SK-N-SH (cell line): ENCODE measurements at regions not wholly inside any gene's neighbourhood (a gene's known extent, or its start where the extent isn't known, plus 50 kb on each side); places are given as distances from the start of the nearest gene placed in this dataset.

Experiments
- CTCF ChIA-PET: fragments of 300-600, 350-600 bp; formaldehyde crosslinking; extraction: SDS; loops from one replicate; lab custom pipeline; 2021; lab: Yijun Ruan, JAX
- POLR2A ChIA-PET: fragments of 350-600 bp; sonication (Branson Sonifier 250); formaldehyde crosslinking; extraction: SDS; loops from one replicate; lab custom pipeline; 2020; ENCODE audit warnings: antibody characterized with exemption, inconsistent platforms; lab: Yijun Ruan, JAX
- DNase-seq: peaks from one replicate; pipeline ENCODE4 v3.0.0; 2012
- H2AFZ ChIP-seq: fragments of 200-600 bp; sonication (generic); 2 replicates; pipeline ENCODE4 v1.8.1; 2016; ENCODE audit warnings: antibody characterized with exemption, mild to moderate bottlenecking, low read depth
- H3F3A ChIP-seq: fragments of 200-600 bp; sonication (generic); replicated peaks from 2 replicates; pipeline ENCODE3; 2016; ENCODE audit warnings: antibody characterized with exemption, mild to moderate bottlenecking; ENCODE audit not compliant: insufficient read depth
- H3K27ac ChIP-seq, 2 experiments: fragments of 200-500 bp in 1 of 2; fragments of 200-600 bp in 1 of 2; sonication (Bioruptor generic) in 1 of 2; sonication (generic), shearing (Covaris generic) in 1 of 2; 2 replicates each; pipeline versions ENCODE4 v1.5.1 to v1.6.1; 2014 to 2016; ENCODE audit warnings: low read depth in 2 of 2, inconsistent platforms in 1 of 2, low read length in 1 of 2, mild to moderate bottlenecking in 1 of 2, mixed read lengths in 1 of 2
- H3K27me3 ChIP-seq: fragments of 200-600 bp; sonication (generic), shearing (Covaris generic); 2 replicates; pipeline ENCODE4 v1.6.1; 2016; ENCODE audit warnings: mixed run types; ENCODE audit not compliant: insufficient read depth
- H3K36me3 ChIP-seq, 2 experiments: fragments of 200-500 bp in 1 of 2; fragments of 200-600 bp in 1 of 2; sonication (Bioruptor generic) in 1 of 2; sonication (generic) in 1 of 2; replicated peaks in 1 of 2; 2 replicates each; pipeline versions ENCODE3 to v1.5.1; 2014 to 2016; ENCODE audit warnings: low read length in 1 of 2, mild to moderate bottlenecking in 1 of 2; ENCODE audit not compliant: insufficient read depth in 2 of 2, control insufficient read depth in 1 of 2
- H3K4me1 ChIP-seq, 2 experiments: fragments of 200-500 bp in 1 of 2; fragments of 200-600 bp in 1 of 2; sonication (Bioruptor generic) in 1 of 2; sonication (generic), shearing (Covaris generic) in 1 of 2; 2 replicates each; pipeline versions ENCODE4 v1.5.1 to v1.6.1; 2014 to 2016; ENCODE audit warnings: low read depth in 1 of 2, low read length in 1 of 2, mixed run types in 1 of 2; ENCODE audit not compliant: insufficient read depth in 2 of 2, control insufficient read depth in 1 of 2
- H3K4me2 ChIP-seq: fragments of 200-600 bp; sonication (generic), shearing (Covaris generic); 2 replicates; pipeline ENCODE4 v1.6.1; 2017; ENCODE audit warnings: mixed run types
- H3K4me3 ChIP-seq, 2 experiments: fragments of 200-500 bp in 1 of 2; fragments of 200-600 bp in 1 of 2; sonication (Bioruptor generic) in 1 of 2; sonication (generic), shearing (Covaris generic) in 1 of 2; 2 replicates each; pipeline versions ENCODE4 v1.5.1 to v1.8.1; 2014 to 2016; ENCODE audit warnings: low read depth in 2 of 2, inconsistent platforms in 1 of 2, low read length in 1 of 2, mild to moderate bottlenecking in 1 of 2, mixed read lengths in 1 of 2, moderate library complexity in 1 of 2
- H3K79me2 ChIP-seq: fragments of 200-600 bp; sonication (generic); 2 replicates; pipeline ENCODE4 v1.8.1; 2017; ENCODE audit warnings: mild to moderate bottlenecking; ENCODE audit not compliant: insufficient read depth
- H3K9ac ChIP-seq: fragments of 200-600 bp; sonication (generic); 2 replicates; pipeline ENCODE4 v1.6.1; 2017; ENCODE audit warnings: mixed run types
- H3K9me2 ChIP-seq: fragments of 200-600 bp; sonication (generic); 2 replicates; pipeline ENCODE4 v1.6.1; 2017; ENCODE audit warnings: mixed run types
- H3K9me3 ChIP-seq: fragments of 200-600 bp; sonication (generic); 2 replicates; pipeline ENCODE4 v1.6.1; 2017; ENCODE audit warnings: mixed run types, mild to moderate bottlenecking, moderate library complexity
- H4K20me1 ChIP-seq: fragments of 200-600 bp; sonication (generic); 2 replicates; pipeline ENCODE4 v1.6.1; 2017; ENCODE audit warnings: mild to moderate bottlenecking, mixed run types; ENCODE audit not compliant: insufficient read depth
- FOXM1 ChIP-seq: IDR thresholded peaks from 2 replicates; pipeline ENCODE4 v1.4.0; 2012; ENCODE audit warnings: low read depth, mild to moderate bottlenecking
- IRF3 ChIP-seq: fragments of 150-350 bp; IDR thresholded peaks from 2 replicates; pipeline ENCODE4 v1.6.1; 2016; ENCODE audit warnings: mild to moderate bottlenecking, low read depth, low read length
- MEF2A ChIP-seq: IDR thresholded peaks from 2 replicates; pipeline ENCODE4 v1.4.0; 2012; ENCODE audit warnings: low read depth, borderline replicate concordance
- MXI1 ChIP-seq: IDR thresholded peaks from 2 replicates; pipeline ENCODE4 v1.6.1; 2012; ENCODE audit warnings: mild to moderate bottlenecking, low read depth, low read length, improper control_type of control experiment
- TEAD4 ChIP-seq: IDR thresholded peaks from 2 replicates; pipeline ENCODE4 v1.4.0; 2012; ENCODE audit warnings: mild to moderate bottlenecking, borderline replicate concordance; ENCODE audit not compliant: insufficient read depth
- USF1 ChIP-seq: IDR thresholded peaks from 2 replicates; pipeline ENCODE4 v1.4.0; 2012; ENCODE audit warnings: low read depth, borderline replicate concordance
- USF2 ChIP-seq: fragments of 150-350 bp; IDR thresholded peaks from 2 replicates; pipeline ENCODE4 v1.6.1; 2017; ENCODE audit warnings: antibody characterized with exemption, low read length, low read depth, borderline replicate concordance
- ZBTB33 ChIP-seq: IDR thresholded peaks from 2 replicates; pipeline ENCODE4 v1.4.0; 2012; ENCODE audit warnings: low read depth, borderline replicate concordance
- WGBS: methylation state at CpG from one replicate; pipeline ENCODE4 v1.1.6; 2017; ENCODE audit warnings: low lambda C conversion rate; 5-methylcytosine and 5-hydroxymethylcytosine counted together

GRCh38 chr12:71335151-71335962 is 104.2 kb upstream of the LGR5 start:
- H3K9ac ChIP-seq: no peak overlapping the region
- TF ChIP-seq USF1 (no peak), MEF2A (no peak), ZBTB33 (no peak), FOXM1 (no peak), USF2 (no peak)
- no peak for DNase-seq
- no peak overlapping the region for H3K4me2 ChIP-seq
- H3K9me2 ChIP-seq: no peaks in the 10 kb centered on the region
- no peaks in the 10 kb centered on the region for H4K20me1 ChIP-seq
- H3K9me3 ChIP-seq: no peaks in the 10 kb centered on the region
- H3K27ac ChIP-seq: no peak overlapping the region
- no peaks in the 10 kb centered on the region for H3K79me2 ChIP-seq
- no peak overlapping the region for H2AFZ ChIP-seq
- no peaks in the 10 kb centered on the region for H3K27me3 ChIP-seq
- WGBS: 61% methylated on average over 4 of the region's 4 CpGs
- no peaks in the 10 kb centered on the region for H3K36me3 ChIP-seq
- no peaks in the 10 kb centered on the region for H3F3A ChIP-seq
- ChIA-PET CTCF (no interaction called here), POLR2A (no interaction called here)
- no peak overlapping the region for H3K4me3 ChIP-seq
- H3K4me1 ChIP-seq: no peaks in the 10 kb centered on the region

- 67% methylated on average over 1 of the region's 1 CpG for WGBS
- no peak for TF ChIP-seq TEAD4
- TF ChIP-seq MXI1: no peak
- TF ChIP-seq IRF3: no peak
- TF ChIP-seq, all 33 proteins: peak for 0
- no peaks in the 10 kb centered on the region for H3K27me3 ChIP-seq
- H3K27ac ChIP-seq: no peak overlapping the region
- H2AFZ ChIP-seq: no peak overlapping the region
- H4K20me1 ChIP-seq: no peaks in the 10 kb centered on the region
- no peaks in the 10 kb centered on the region for H3K36me3 ChIP-seq
- H3K79me2 ChIP-seq: no peaks in the 10 kb centered on the region
- no peak overlapping the region for H3K9ac ChIP-seq
- H3F3A ChIP-seq: no peaks in the 10 kb centered on the region
- H3K4me1 ChIP-seq: no peaks in the 10 kb centered on the region
- ChIA-PET POLR2A (no interaction called here), CTCF (no interaction called here)
- no peak for DNase-seq
- H3K9me3 ChIP-seq: no peaks in the 10 kb centered on the region
- no peak overlapping the region for H3K4me3 ChIP-seq
- no peaks in the 10 kb centered on the region for H3K9me2 ChIP-seq
- no peak overlapping the region for H3K4me2 ChIP-seq
Measured at GRCh38 chr12:71333418-71333817, 106.2 kb upstream of the LGR5 start.
